ENCODE measurements at regions not wholly inside any gene's neighbourhood (a gene's known extent, or its start where the extent isn't known, plus 50 kb on each side); places are given as distances from the start of the nearest gene placed in this dataset.

DNA sequence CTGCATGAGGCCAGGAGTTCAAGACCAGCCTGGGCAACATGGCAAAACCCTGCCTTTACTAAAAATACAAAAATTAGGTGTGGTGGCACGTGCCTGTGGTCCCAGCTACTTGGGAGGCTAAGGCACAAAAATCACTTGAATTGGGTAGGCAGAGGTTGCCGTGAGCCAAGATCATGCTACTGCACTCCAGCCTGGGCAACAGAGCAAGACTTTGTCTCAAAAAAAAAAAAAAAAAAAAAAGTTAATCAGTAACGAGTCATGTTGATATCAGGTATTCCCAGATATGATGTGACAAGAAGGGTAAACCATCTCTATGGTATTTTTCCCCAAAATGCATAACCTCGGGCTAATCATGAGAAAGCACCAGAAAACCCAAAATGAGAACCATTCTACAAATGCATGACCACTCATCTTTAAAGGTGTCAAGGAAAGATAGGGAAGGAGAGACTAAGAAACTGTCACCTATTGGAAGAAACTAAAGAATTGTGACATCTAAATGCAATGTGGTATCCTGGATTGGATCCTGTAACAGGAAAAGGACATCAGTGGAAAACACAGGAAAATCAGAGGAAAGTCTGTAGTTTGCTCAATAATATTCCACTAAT is 66.5 kb upstream of the MAP4 start (continued):
- TF ChIP-seq TOE1 (IDR thresholded peaks at IDR 0.05; ENCODE audit: borderline replicate concordance) (no peak), TOE1 (CRISPR knock-in tag; IDR thresholded peaks at IDR 0.05; ENCODE audit: borderline replicate concordance, low read depth) (no peak), HDAC1 (IDR thresholded peaks at IDR 0.05) (no peak), CC2D1A (IDR thresholded peaks at IDR 0.05) (no peak), ZNF778 (CRISPR knock-in tag; IDR thresholded peaks at IDR 0.05) (no peak), ZNF212 (CRISPR knock-in tag; IDR thresholded peaks at IDR 0.05) (no peak), GTF2E2 (tag; IDR thresholded peaks at IDR 0.05) (no peak), TCF7L2 (IDR thresholded peaks at IDR 0.05; ENCODE audit: low read depth, low read length) (no peak), EHMT2 (IDR thresholded peaks at IDR 0.05) (peak; percentile 86), EWSR1 (IDR thresholded peaks at IDR 0.05; ENCODE audit: borderline replicate concordance, low read depth, partially characterized antibody) (no peak), DIDO1 (tag; IDR thresholded peaks at IDR 0.05; ENCODE audit: low read depth) (no peak), SMAD3 (CRISPR knock-in tag; conservative IDR thresholded peaks at IDR 0.05) (no peak), MECOM (CRISPR knock-in tag; IDR thresholded peaks at IDR 0.05) (peak; percentile 61), PTRF (tag; IDR thresholded peaks at IDR 0.05) (no peak), CCNT2 (IDR thresholded peaks at IDR 0.05; ENCODE audit: borderline replicate concordance, extremely low read depth, insufficient read length, low read depth, low read length) (no peak), FOXA3 (CRISPR knock-in tag; conservative IDR thresholded peaks at IDR 0.05 in 1 of 2, IDR thresholded peaks at IDR 0.05 in 1 of 2) (no peak), U2AF2 (optimal IDR thresholded peaks at IDR 0.05; ENCODE audit: low read depth, low read length) (no peak), ZEB2 (IDR thresholded peaks at IDR 0.05) (no peak), ZBTB1 (CRISPR knock-in tag; IDR thresholded peaks at IDR 0.05; ENCODE audit: borderline replicate concordance, low read depth) (no peak)
- TF ChIP-seq, protein P1, sequence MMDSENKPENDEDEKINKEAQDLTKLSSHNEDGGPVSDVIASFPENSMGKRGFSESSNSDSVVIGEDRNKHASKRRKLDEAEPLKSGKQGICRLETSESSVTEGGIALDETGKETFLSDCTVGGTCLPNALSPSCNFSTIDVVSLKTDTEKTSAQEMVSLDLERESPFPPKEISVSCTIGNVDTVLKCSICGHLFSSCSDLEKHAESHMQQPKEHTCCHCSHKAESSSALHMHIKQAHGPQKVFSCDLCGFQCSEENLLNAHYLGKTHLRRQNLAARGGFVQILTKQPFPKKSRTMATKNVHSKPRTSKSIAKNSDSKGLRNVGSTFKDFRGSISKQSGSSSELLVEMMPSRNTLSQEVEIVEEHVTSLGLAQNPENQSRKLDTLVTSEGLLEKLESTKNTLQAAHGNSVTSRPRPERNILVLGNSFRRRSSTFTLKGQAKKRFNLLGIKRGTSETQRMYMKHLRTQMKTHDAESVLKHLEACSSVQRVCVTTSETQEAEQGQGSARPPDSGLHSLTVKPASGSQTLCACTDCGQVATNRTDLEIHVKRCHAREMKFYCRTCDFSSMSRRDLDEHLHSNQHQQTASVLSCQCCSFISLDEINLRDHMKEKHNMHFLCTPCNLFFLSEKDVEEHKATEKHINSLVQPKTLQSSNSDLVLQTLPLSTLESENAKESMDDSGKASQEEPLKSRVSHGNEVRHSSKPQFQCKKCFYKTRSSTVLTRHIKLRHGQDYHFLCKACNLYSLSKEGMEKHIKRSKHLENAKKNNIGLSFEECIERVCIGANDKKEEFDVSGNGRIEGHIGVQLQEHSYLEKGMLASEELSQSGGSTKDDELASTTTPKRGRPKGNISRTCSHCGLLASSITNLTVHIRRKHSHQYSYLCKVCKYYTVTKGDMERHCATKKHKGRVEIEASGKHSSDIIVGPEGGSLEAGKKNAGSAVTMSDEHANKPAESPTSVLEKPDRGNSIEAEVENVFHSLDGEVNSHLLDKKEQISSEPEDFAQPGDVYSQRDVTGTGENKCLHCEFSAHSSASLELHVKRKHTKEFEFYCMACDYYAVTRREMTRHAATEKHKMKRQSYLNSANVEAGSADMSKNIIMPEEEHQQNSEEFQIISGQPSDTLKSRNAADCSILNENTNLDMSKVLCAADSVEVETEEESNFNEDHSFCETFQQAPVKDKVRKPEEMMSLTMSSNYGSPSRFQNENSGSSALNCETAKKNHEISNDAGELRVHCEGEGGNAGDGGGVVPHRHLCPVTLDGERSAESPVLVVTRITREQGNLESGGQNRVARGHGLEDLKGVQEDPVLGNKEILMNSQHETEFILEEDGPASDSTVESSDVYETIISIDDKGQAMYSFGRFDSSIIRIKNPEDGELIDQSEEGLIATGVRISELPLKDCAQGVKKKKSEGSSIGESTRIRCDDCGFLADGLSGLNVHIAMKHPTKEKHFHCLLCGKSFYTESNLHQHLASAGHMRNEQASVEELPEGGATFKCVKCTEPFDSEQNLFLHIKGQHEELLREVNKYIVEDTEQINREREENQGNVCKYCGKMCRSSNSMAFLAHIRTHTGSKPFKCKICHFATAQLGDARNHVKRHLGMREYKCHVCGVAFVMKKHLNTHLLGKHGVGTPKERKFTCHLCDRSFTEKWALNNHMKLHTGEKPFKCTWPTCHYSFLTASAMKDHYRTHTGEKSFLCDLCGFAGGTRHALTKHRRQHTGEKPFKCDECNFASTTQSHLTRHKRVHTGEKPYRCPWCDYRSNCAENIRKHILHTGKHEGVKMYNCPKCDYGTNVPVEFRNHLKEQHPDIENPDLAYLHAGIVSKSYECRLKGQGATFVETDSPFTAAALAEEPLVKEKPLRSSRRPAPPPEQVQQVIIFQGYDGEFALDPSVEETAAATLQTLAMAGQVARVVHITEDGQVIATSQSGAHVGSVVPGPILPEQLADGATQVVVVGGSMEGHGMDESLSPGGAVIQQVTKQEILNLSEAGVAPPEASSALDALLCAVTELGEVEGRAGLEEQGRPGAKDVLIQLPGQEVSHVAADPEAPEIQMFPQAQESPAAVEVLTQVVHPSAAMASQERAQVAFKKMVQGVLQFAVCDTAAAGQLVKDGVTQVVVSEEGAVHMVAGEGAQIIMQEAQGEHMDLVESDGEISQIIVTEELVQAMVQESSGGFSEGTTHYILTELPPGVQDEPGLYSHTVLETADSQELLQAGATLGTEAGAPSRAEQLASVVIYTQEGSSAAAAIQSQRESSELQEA (IDR thresholded peaks at IDR 0.05; ENCODE audit: low read depth), result no peak
- TF ChIP-seq, protein P2, sequence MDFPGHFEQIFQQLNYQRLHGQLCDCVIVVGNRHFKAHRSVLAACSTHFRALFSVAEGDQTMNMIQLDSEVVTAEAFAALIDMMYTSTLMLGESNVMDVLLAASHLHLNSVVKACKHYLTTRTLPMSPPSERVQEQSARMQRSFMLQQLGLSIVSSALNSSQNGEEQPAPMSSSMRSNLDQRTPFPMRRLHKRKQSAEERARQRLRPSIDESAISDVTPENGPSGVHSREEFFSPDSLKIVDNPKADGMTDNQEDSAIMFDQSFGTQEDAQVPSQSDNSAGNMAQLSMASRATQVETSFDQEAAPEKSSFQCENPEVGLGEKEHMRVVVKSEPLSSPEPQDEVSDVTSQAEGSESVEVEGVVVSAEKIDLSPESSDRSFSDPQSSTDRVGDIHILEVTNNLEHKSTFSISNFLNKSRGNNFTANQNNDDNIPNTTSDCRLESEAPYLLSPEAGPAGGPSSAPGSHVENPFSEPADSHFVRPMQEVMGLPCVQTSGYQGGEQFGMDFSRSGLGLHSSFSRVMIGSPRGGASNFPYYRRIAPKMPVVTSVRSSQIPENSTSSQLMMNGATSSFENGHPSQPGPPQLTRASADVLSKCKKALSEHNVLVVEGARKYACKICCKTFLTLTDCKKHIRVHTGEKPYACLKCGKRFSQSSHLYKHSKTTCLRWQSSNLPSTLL (IDR thresholded peaks at IDR 0.05), result no peak
